ENCODE measurements at regions not wholly inside any gene's neighbourhood (a gene's known extent, or its start where the extent isn't known, plus 50 kb on each side); places are given as distances from the start of the nearest gene placed in this dataset.

GRCh38 chr11:82176945-82177344, 556.7 kb downstream of the FAM181B start:
- H2BK5ac ChIP-seq (ENCODE audit: low read depth, low read length, poor library complexity, severe bottlenecking), result no peak overlapping the region
- DNase-seq, result no peak
- H3K14ac ChIP-seq (replicated peaks; ENCODE audit: low read depth, low read length), result no peak overlapping the region
- no peak overlapping the region for H4K5ac ChIP-seq (ENCODE audit: low read depth, low read length)
- H2AFZ ChIP-seq (replicated peaks; ENCODE audit: low read length, poor library complexity), result no peak overlapping the region
- H3K18ac ChIP-seq (ENCODE audit: low read depth, low read length), result no peak overlapping the region
- ChIA-PET POLR2A (ENCODE audit: unreplicated experiment) (interaction anchor here (0.6 kb wide), 1 partner anchor 27 kb away, joined by 5 read pairs; no protein-coding TSS in a partner anchor), CTCF (no interaction called here)
- H3K27me3 ChIP-seq (ENCODE audit: control insufficient read depth, insufficient read depth, low read length), result no peaks in the 10 kb centered on the region
- H3K4me3 ChIP-seq (ENCODE audit: insufficient read depth, low read depth, low read length), result no peak overlapping the region
- no peak overlapping the region for H3K9ac ChIP-seq (ENCODE audit: low read depth, low read length)
- H3K9me1 ChIP-seq (ENCODE audit: insufficient read depth, low read length), result no peaks in the 10 kb centered on the region
- in situ Hi-C loops (cut with MboI; ENCODE audit: low sequenced_read_pairs), result no loop called here
- H3K4me1 ChIP-seq (ENCODE audit: control insufficient read depth, insufficient read depth, low read length), result no peaks in the 10 kb centered on the region
- H4K91ac ChIP-seq (ENCODE audit: insufficient read depth, low read depth, low read length), result no peak overlapping the region
- WGBS, 2 experiments (ENCODE audit: extremely low coverage in 2 of 2, insufficient read length in 1 of 2), result no CpG with 5 or more reads among the region's 2 CpGs
- dilution Hi-C loops (cut with HindIII; ENCODE audit: low sequenced_read_pairs, unreplicated experiment), result no loop called here
- no peak overlapping the region for H2BK120ac ChIP-seq (ENCODE audit: low read depth, low read length)
- no peak overlapping the region for H3K56ac ChIP-seq (ENCODE audit: extremely low read depth, insufficient read depth, low read length)
- no peaks in the 10 kb centered on the region for H4K20me1 ChIP-seq (ENCODE audit: insufficient read depth, low read length)
- no peak overlapping the region for H3K23ac ChIP-seq (ENCODE audit: low read depth, low read length)
- H3K9me3 ChIP-seq (ENCODE audit: control insufficient read depth, insufficient read depth, low read length), result no peaks in the 10 kb centered on the region; the same call in 1 of the 2 replicates
- no peak overlapping the region for H3K27ac ChIP-seq (ENCODE audit: insufficient read depth, low read length)
- no peak for ATAC-seq (ENCODE audit: low read depth)
- H3K4ac ChIP-seq (ENCODE audit: low read depth, low read length), result no peak overlapping the region
- no peak overlapping the region for H3K4me2 ChIP-seq (ENCODE audit: low read depth, low read length)
- intact Hi-C loops (cut with micrococcal nuclease), result no loop called here
- H2BK15ac ChIP-seq (ENCODE audit: low read depth, low read length), result no peak overlapping the region
- H2BK20ac ChIP-seq (ENCODE audit: low read depth, low read length), result no peak overlapping the region
- H3K79me1 ChIP-seq (ENCODE audit: low read depth in 1 of 2, low read length in 2 of 2), result no peaks in the 10 kb centered on the region
- BruUV-seq (replicated peaks), result no TSS peak
- no peaks in the 10 kb centered on the region for H3K36me3 ChIP-seq (ENCODE audit: control insufficient read depth, insufficient read depth, low read length)
- no peak overlapping the region for H2AK9ac ChIP-seq (replicated peaks; ENCODE audit: low read depth, low read length, poor library complexity)
- no peak overlapping the region for H4K8ac ChIP-seq (ENCODE audit: low read depth in 2 of 2, low read length in 2 of 2)
- TF ChIP-seq POLR2A (IDR thresholded peaks at IDR 0.05; ENCODE audit: low read depth, low read length) (no peak), RCOR1 (IDR thresholded peaks at IDR 0.05; ENCODE audit: insufficient replicate concordance, low read length) (no peak), MAFK (IDR thresholded peaks at IDR 0.05; ENCODE audit: low read depth, low read length) (no peak), MAZ (IDR thresholded peaks at IDR 0.05; ENCODE audit: borderline replicate concordance, low read depth, low read length) (no peak), NFE2L2 (IDR thresholded peaks at IDR 0.05; ENCODE audit: low read depth, low read length) (no peak), CEBPB (IDR thresholded peaks at IDR 0.05; ENCODE audit: low read depth, low read length) (no peak), FOS (IDR thresholded peaks at IDR 0.05; ENCODE audit: low read depth, low read length) (no peak), RFX5 (IDR thresholded peaks at IDR 0.05; ENCODE audit: low read depth, low read length) (no peak), CHD1 (IDR thresholded peaks at IDR 0.05; ENCODE audit: low read depth, low read length) (no peak), BHLHE40 (IDR thresholded peaks at IDR 0.05; ENCODE audit: low read depth, low read length) (no peak), RAD21 (IDR thresholded peaks at IDR 0.05; ENCODE audit: low read length) (no peak), MXI1 (IDR thresholded peaks at IDR 0.05; ENCODE audit: borderline replicate concordance, low read depth, low read length) (no peak)
- TF ChIP-seq, protein P1, sequence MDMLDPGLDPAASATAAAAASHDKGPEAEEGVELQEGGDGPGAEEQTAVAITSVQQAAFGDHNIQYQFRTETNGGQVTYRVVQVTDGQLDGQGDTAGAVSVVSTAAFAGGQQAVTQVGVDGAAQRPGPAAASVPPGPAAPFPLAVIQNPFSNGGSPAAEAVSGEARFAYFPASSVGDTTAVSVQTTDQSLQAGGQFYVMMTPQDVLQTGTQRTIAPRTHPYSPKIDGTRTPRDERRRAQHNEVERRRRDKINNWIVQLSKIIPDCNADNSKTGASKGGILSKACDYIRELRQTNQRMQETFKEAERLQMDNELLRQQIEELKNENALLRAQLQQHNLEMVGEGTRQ (IDR thresholded peaks at IDR 0.05; ENCODE audit: low read depth, low read length), result no peak
- TF ChIP-seq, protein P2, sequence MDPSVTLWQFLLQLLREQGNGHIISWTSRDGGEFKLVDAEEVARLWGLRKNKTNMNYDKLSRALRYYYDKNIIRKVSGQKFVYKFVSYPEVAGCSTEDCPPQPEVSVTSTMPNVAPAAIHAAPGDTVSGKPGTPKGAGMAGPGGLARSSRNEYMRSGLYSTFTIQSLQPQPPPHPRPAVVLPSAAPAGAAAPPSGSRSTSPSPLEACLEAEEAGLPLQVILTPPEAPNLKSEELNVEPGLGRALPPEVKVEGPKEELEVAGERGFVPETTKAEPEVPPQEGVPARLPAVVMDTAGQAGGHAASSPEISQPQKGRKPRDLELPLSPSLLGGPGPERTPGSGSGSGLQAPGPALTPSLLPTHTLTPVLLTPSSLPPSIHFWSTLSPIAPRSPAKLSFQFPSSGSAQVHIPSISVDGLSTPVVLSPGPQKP (IDR thresholded peaks at IDR 0.05; ENCODE audit: borderline replicate concordance, low read depth, low read length), result no peak
- H2AK5ac ChIP-seq (ENCODE audit: low read depth, low read length), result no peak overlapping the region
